ENCODE measurements at regions not wholly inside any gene's neighbourhood (a gene's known extent, or its start where the extent isn't known, plus 50 kb on each side); places are given as distances from the start of the nearest gene placed in this dataset.
"Not testable (repeated sequence)": the region's sequence is repeated elsewhere in the genome, so short reads cannot be mapped to it uniquely, and the experiment has no call there.

GRCh38 chr5:67793966-67794365 lies 421.6 kb upstream of the PIK3R1 start:
- intact Hi-C loops (cut with DNase I), result loop anchor here in 1 of 4 donors (10.0 kb wide), 1 partner anchor 99 kb away; no protein-coding TSS in a partner anchor
- H3K27ac ChIP-seq, result no peak overlapping the region
- no peaks in the 10 kb centered on the region for H3K4me1 ChIP-seq (ENCODE audit: insufficient read depth)
- 81 to 97% (median 96%) methylated on average over 2 of the region's 2 CpGs for WGBS, 3 donors
- TF ChIP-seq CTCF (IDR thresholded peaks at IDR 0.05), result no peak
- no peak for TF ChIP-seq EP300 (IDR thresholded peaks at IDR 0.05)
- no peak overlapping the region for H3K4me3 ChIP-seq
- DNase-seq, result no peak
- no peaks in the 10 kb centered on the region for H3K9me3 ChIP-seq
- no peaks in the 10 kb centered on the region for H3K36me3 ChIP-seq
- no peaks in the 10 kb centered on the region for H3K27me3 ChIP-seq

- Histone ChIP-seq H3K4me1 (ENCODE audit: insufficient read depth) (no peaks in the 10 kb centered on the region), H3K27ac (no peak overlapping the region)
- 54 to 60% (median 56%) methylated on average over 1 of the region's 1 CpG for WGBS, 3 donors
These were observed 422.1 kb upstream of the PIK3R1 start for GRCh38 chr5:67793418-67793817.

GRCh38 chr5:67792891-67793290 lies 422.7 kb upstream of the PIK3R1 start:
- no peaks in the 10 kb centered on the region for H3K4me1 ChIP-seq (ENCODE audit: insufficient read depth)
- intact Hi-C loops (cut with DNase I), result loop anchor here in 1 of 4 donors (10.0 kb wide), 1 partner anchor 98 kb away; no protein-coding TSS in a partner anchor
- peak in 2 of 5 donors; percentile 14 to 57 for DNase-seq
- H3K36me3 ChIP-seq, result no peaks in the 10 kb centered on the region
- no peak overlapping the region for H3K4me3 ChIP-seq
- TF ChIP-seq EP300 (IDR thresholded peaks at IDR 0.05) (no peak), POLR2A (IDR thresholded peaks at IDR 0.05) (no peak), CTCF (IDR thresholded peaks at IDR 0.05) (no peak)
- H3K27me3 ChIP-seq, result no peaks in the 10 kb centered on the region
- H3K9me3 ChIP-seq, result no peaks in the 10 kb centered on the region
- 62 to 87% (median 78%) methylated on average over 3 of the region's 3 CpGs for WGBS, 3 donors
- no peak overlapping the region for H3K27ac ChIP-seq

More at GRCh38 chr5:67793418-67793817, 422.1 kb upstream of the PIK3R1 start:
- no peaks in the 10 kb centered on the region for H3K36me3 ChIP-seq
- no peak overlapping the region for H3K4me3 ChIP-seq
- intact Hi-C loops (cut with DNase I), result loop anchor here in 1 of 4 donors (10.0 kb wide), 1 partner anchor 99 kb away; no protein-coding TSS in a partner anchor
- H3K9me3 ChIP-seq, result no peaks in the 10 kb centered on the region
- TF ChIP-seq POLR2A (IDR thresholded peaks at IDR 0.05) (no peak), CTCF (IDR thresholded peaks at IDR 0.05) (no peak), EP300 (IDR thresholded peaks at IDR 0.05) (no peak)
- DNase-seq, result no peak
- H3K27me3 ChIP-seq, result no peaks in the 10 kb centered on the region

GRCh38 chr5:67790390-67790789 lies 425.2 kb upstream of the PIK3R1 start:
- DNase-seq, result no peak
- WGBS, 3 donors, result 92 to 98% (median 97%) methylated on average over 4 of the region's 4 CpGs
- TF ChIP-seq CTCF (IDR thresholded peaks at IDR 0.05), result no peak
- no peak for TF ChIP-seq POLR2A (IDR thresholded peaks at IDR 0.05)
- no peak for TF ChIP-seq EP300 (IDR thresholded peaks at IDR 0.05)
- intact Hi-C loops (cut with DNase I), result loop anchor here in 1 of 4 donors (10.0 kb wide), 1 partner anchor 96 kb away; no protein-coding TSS in a partner anchor
- Histone ChIP-seq H3K27ac (no peak overlapping the region), H3K36me3 (no peaks in the 10 kb centered on the region), H3K4me3 (no peak overlapping the region), H3K27me3 (no peaks in the 10 kb centered on the region), H3K4me1 (ENCODE audit: insufficient read depth) (no peaks in the 10 kb centered on the region), H3K9me3 (no peaks in the 10 kb centered on the region)

GRCh38 chr5:67779893-67780623 lies 435.5 kb upstream of the PIK3R1 start:
- H3K4me1 ChIP-seq (ENCODE audit: insufficient read depth); H3K27me3 ChIP-seq; H3K27ac ChIP-seq; DNase-seq; intact Hi-C loops (cut with DNase I); H3K4me3 ChIP-seq; H3K36me3 ChIP-seq; H3K9me3 ChIP-seq: not testable (repeated sequence)
- 78 to 85% (median 82%) methylated on average over 19 of the region's 19 CpGs for WGBS, 3 donors
